DND-41 (cell line): ENCODE measurements at regions not wholly inside any gene's neighbourhood (a gene's known extent, or its start where the extent isn't known, plus 50 kb on each side); places are given as distances from the start of the nearest gene placed in this dataset.

Experiments
- ATAC-seq: fragments of 200-7000 bp; cut with Tn5 transposase; 3 replicates; pipeline ENCODE4 v1.9.1; 2021; ENCODE audit warnings: low read depth; ENCODE audit not compliant: insufficient read depth
- DNase-seq: peaks from one replicate; pipeline ENCODE4 v3.0.0-alpha.2; 2020
- H2AFZ ChIP-seq: 2 replicates; pipeline ENCODE4 v1.6.0; 2012; ENCODE audit warnings: low read depth, low read length
- H3K27ac ChIP-seq: 2 replicates; pipeline ENCODE4 v1.5.1; 2012; ENCODE audit warnings: low read length, inconsistent platforms
- H3K27me3 ChIP-seq: fragments of 200-600 bp; sonication (generic); 2 replicates; pipeline ENCODE4 v1.6.0; 2012; ENCODE audit warnings: low read length, mild to moderate bottlenecking, inconsistent platforms; ENCODE audit not compliant: insufficient read depth, poor library complexity
- H3K36me3 ChIP-seq: 2 replicates; pipeline ENCODE4 v1.5.1; 2012; ENCODE audit warnings: low read length, inconsistent platforms; ENCODE audit not compliant: insufficient read depth
- H3K4me1 ChIP-seq: 2 replicates; pipeline ENCODE4 v1.5.1; 2012; ENCODE audit warnings: mild to moderate bottlenecking, low read length; ENCODE audit not compliant: insufficient read depth
- H3K4me2 ChIP-seq: 2 replicates; pipeline ENCODE4 v1.6.0; 2012; ENCODE audit warnings: mild to moderate bottlenecking, moderate library complexity, low read length, inconsistent platforms; ENCODE audit not compliant: insufficient read depth
- H3K4me3 ChIP-seq, 2 experiments: fragments of 200-600 bp in 1 of 2; shearing (Covaris generic) in 1 of 2; 2 replicates each; pipeline ENCODE4 v1.5.1; 2012 to 2016; ENCODE audit warnings: inconsistent platforms in 2 of 2, low read length in 2 of 2, mild to moderate bottlenecking in 2 of 2, low read depth in 1 of 2, moderate library complexity in 1 of 2
- H3K79me2 ChIP-seq: 2 replicates; pipeline ENCODE4 v1.6.0; 2012; ENCODE audit warnings: low read length, inconsistent platforms; ENCODE audit not compliant: insufficient read depth
- H3K9ac ChIP-seq: 2 replicates; pipeline ENCODE4 v1.6.0; 2012; ENCODE audit warnings: low read depth, mild to moderate bottlenecking, inconsistent platforms, low read length, moderate library complexity
- H3K9me3 ChIP-seq: 2 replicates; pipeline ENCODE4 v1.5.1; 2012; ENCODE audit warnings: low read length, moderate library complexity, mild to moderate bottlenecking, inconsistent platforms; ENCODE audit not compliant: insufficient read depth, severe bottlenecking
- H4K20me1 ChIP-seq: 2 replicates; pipeline ENCODE4 v1.6.0; 2012; ENCODE audit warnings: low read length; ENCODE audit not compliant: insufficient read depth
- EZH2 ChIP-seq: IDR thresholded peaks from 3 replicates; pipeline ENCODE4 v1.6.1; 2012; ENCODE audit warnings: borderline replicate concordance, low read depth, mild to moderate bottlenecking, moderate library complexity, low read length, inconsistent platforms; ENCODE audit not compliant: severe bottlenecking
- TF ChIP-seq, protein P1 (sequence below): IDR thresholded peaks from 2 replicates; pipeline ENCODE4 v1.5.1; 2012; ENCODE audit warnings: borderline replicate concordance, low read length, moderate library complexity, mild to moderate bottlenecking; ENCODE audit not compliant: poor library complexity, severe bottlenecking; ENCODE audit errors: extremely low read depth

DNA sequence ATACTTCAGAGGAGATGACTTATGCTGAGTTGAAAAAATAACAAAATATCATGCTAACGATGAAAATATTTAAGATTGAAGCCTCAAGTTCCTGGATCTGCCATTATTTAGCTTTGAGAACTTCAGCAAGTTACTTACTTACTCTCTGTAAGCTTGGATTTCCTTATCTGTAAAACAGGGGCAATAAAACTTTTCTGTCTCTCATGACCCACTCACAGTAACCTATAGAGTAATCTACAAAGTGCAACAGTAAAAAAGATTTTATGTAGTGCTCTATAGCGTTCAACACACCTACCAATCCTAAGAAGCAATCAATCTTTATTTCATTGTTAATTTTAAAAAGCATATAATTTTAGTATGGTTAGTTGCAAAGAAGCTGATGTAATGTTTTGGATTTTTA lies 478.6 kb downstream of the ZIC1 start:
- TF ChIP-seq, protein P1, sequence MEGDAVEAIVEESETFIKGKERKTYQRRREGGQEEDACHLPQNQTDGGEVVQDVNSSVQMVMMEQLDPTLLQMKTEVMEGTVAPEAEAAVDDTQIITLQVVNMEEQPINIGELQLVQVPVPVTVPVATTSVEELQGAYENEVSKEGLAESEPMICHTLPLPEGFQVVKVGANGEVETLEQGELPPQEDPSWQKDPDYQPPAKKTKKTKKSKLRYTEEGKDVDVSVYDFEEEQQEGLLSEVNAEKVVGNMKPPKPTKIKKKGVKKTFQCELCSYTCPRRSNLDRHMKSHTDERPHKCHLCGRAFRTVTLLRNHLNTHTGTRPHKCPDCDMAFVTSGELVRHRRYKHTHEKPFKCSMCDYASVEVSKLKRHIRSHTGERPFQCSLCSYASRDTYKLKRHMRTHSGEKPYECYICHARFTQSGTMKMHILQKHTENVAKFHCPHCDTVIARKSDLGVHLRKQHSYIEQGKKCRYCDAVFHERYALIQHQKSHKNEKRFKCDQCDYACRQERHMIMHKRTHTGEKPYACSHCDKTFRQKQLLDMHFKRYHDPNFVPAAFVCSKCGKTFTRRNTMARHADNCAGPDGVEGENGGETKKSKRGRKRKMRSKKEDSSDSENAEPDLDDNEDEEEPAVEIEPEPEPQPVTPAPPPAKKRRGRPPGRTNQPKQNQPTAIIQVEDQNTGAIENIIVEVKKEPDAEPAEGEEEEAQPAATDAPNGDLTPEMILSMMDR, result no peak
- no peak for TF ChIP-seq EZH2
- no peak for DNase-seq
- H3K9ac ChIP-seq, result no peak overlapping the region
- H3K9me3 ChIP-seq, result peaks cover 6% of the 10 kb centered on the region
- H3K27ac ChIP-seq, result no peak overlapping the region
- H3K4me2 ChIP-seq, result no peak overlapping the region
- H3K79me2 ChIP-seq, result no peaks in the 10 kb centered on the region
- H3K27me3 ChIP-seq, result no peaks in the 10 kb centered on the region
- ATAC-seq, result no peak
- H4K20me1 ChIP-seq, result no peaks in the 10 kb centered on the region
- H2AFZ ChIP-seq, result no peak overlapping the region
- H3K4me3 ChIP-seq, result no peak overlapping the region
- no peaks in the 10 kb centered on the region for H3K36me3 ChIP-seq
- no peaks in the 10 kb centered on the region for H3K4me1 ChIP-seq

DNA sequence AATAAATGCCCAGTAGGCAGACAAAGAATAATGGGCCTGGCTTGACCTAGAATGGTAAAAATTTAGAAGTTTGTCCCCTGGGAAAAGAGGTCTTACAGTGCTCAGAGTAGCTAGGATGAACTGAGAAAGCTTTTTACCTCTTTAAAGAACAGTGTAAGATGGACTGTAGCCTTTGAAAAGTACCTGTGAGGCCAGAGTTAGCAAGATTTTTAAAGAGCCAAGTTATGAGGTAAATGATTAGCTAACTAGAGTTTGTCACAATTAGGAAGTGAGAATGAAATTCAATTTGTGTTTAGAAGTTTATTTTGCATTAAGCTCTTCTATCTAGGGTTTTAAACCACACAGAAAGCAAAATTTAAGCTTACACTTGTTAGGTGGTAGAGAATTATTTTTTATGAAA lies 480.9 kb downstream of the ZIC1 start:
- no peaks in the 10 kb centered on the region for H3K27me3 ChIP-seq
- H3K4me1 ChIP-seq, result no peaks in the 10 kb centered on the region
- H3K27ac ChIP-seq, result no peak overlapping the region
- H2AFZ ChIP-seq, result no peak overlapping the region
- H3K4me3 ChIP-seq, result no peak overlapping the region
- H3K4me2 ChIP-seq, result no peak overlapping the region
- no peaks in the 10 kb centered on the region for H4K20me1 ChIP-seq
- ATAC-seq, result no peak
- H3K9ac ChIP-seq, result no peak overlapping the region
- TF ChIP-seq, protein P1, result no peak
- TF ChIP-seq EZH2, result no peak
- H3K9me3 ChIP-seq, result no peaks in the 10 kb centered on the region
- H3K36me3 ChIP-seq, result no peaks in the 10 kb centered on the region
- no peak for DNase-seq
- no peaks in the 10 kb centered on the region for H3K79me2 ChIP-seq

DNA sequence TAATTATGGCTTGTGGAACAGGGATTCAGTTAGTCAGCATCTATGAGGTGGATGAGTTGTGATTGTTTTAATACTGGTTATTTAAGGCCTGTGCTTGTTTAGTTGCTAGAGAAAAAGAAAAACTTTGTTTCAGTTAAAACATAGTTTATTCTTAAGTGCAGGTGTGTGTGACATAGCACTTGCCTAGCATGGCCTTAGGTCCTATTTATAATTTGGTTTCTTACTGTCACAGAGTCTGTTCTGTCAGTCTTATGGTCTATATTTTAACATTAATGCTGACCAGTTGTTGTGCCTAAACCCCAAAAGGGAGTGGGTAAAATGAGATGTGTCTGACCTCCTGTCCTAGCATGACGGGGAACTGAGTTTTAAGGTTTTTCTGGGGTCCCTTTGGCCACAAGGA lies 486.3 kb downstream of the ZIC1 start:
- no peak overlapping the region for H3K27ac ChIP-seq

More for the DNA sequence above, 486.3 kb downstream of the ZIC1 start:
- Histone ChIP-seq H2AFZ (no peak overlapping the region), H3K4me3 (no peak overlapping the region), H3K79me2 (no peaks in the 10 kb centered on the region), H3K9ac (no peak overlapping the region), H3K4me1 (no peaks in the 10 kb centered on the region), H3K27me3 (no peaks in the 10 kb centered on the region), H3K36me3 (no peaks in the 10 kb centered on the region), H3K4me2 (no peak overlapping the region), H3K9me3 (peaks cover under 1% of the 10 kb centered on the region), H4K20me1 (no peaks in the 10 kb centered on the region)
- DNase-seq (no peak), ATAC-seq (no peak)
- no peak for TF ChIP-seq EZH2
- TF ChIP-seq, protein P1, result no peak
